GM21723 (cell line): ENCODE measurements at regions not wholly inside any gene's neighbourhood (a gene's known extent, or its start where the extent isn't known, plus 50 kb on each side); places are given as distances from the start of the nearest gene placed in this dataset.

Experiments
- ATAC-seq: cut with Tn5 transposase; IDR thresholded peaks from one replicate; pipeline ENCODE4 v1.9.1; 2021; ENCODE audit warnings: mild to moderate bottlenecking, moderate library complexity; ENCODE audit not compliant: unreplicated experiment

DNA sequence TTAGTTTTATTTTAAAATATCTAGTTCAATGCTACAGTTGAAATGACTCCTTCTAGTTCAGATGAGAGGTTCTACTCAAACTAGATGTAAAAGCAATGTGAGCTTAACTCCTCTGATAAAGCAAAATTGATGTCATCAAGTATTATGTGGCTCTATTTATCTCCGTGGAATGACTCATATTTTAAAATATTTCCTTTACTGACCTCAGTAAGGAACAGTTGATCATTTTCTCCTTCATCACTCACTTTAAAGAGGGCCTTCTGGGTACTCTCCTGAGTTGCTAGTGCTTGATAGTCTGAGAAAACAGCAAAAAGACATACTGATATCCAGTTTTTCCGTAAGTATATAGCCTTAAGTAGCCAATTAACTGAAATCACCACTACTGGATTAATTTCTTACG lies 1099.3 kb downstream of the ROBO2 start:
- no peak for ATAC-seq

DNA sequence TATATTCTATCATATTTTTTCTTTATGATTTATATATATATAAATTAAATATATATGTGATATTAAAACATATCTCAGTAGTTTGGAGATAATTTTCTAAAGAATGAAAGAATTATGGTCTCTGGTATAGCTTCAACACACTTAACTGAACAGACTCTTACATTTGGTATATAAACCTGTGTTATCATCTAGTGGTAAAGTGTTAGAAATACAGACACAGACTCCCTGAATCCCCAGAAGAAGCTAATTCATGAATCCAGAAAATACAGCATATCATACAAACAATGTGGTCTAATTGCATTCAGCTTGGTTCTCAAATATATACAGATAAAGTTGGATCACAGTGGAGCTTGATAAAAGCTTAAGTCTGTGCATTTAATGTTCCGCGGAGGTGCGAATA lies 1100.4 kb downstream of the ROBO2 start:
- no peak for ATAC-seq

DNA sequence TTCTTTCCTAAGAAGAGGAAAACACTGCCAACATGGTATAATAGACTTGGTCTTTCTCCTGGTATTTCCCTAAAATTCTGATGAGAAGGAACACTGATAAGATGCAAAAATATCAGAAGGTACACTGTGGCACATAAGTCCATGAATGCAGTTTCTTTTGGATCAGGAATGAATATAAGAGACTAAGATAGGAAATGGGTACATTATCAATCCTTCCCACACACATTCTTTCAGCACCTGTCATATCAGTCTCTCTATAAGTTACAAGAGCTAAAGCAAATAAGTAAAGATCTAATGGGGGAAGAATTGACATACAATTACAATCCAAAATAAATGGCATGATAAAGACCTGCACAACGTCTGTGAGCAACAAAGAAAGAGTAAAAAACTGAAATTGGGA lies 1101.0 kb downstream of the ROBO2 start:
- ATAC-seq = no peak

DNA sequence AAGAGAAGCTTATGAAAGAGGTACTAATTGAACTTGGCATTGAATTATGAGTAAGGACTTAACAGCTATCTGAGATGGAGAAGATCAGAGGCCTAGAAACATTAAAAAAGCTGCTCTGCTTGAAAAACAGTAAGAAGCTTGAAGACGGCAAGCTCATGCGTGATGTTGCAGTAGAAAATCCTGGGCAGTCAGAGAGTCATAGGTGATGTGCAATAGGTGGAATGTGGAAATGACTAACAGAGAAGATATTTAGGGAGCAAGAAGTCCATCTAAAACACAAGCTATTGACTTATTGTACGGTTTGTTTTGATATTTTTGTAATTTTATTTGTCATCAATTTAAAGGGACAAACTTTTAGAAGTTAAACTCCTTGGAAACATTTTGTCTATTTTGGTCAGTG lies 1101.4 kb downstream of the ROBO2 start:
- ATAC-seq = no peak

DNA sequence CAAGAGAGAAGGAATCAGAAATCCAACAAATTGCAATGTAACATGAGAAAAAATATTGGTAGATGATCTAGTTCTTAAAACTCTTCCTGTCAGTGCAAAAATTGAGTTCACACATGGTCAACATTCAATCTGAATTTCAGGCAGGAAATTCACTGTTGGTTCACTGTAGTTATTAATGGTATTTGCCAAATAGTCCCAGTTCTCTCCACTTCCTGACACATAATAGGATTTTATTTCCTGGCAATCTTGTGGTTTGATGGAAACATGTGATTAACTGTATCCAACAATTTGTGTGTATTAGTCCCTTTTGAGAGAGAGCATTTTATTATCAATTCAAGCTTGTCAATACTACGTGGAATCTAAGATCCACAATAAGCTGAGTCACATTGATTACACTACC lies 1103.1 kb downstream of the ROBO2 start:
- ATAC-seq = no peak

DNA sequence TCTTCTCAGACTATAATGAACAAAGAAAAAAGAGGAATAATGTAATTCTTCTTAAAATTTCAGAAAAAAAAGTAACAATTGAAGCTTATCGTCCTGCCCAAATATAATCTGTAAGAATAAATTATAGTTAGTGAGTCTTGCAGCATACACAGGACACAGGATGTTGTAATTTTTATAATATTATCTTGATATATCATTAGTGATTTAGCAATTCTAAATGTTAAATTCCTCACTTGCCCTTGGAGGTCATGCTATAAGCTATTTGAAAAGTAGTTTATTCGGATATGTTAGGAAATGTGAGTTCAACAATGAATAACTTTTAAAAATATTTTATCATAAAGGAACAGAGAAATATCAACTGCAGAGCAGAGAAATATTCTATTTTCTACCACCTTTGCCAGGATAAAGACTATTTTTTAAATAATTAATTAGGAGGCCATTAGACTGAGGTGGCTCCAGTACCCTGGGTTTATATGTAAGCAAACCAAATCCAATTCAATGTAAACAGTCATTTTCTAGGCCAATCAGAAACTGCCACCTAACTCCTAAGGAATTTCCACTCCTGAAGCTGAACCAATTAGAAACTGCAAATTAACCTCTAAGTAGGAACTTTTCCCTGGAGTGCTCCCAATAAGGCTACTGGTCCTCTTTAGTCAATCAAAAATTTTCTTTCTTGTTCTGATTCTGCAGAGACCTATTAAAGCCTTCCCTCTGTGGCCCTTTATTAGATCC lies 1109.3 kb downstream of the ROBO2 start:
- no peak for ATAC-seq

DNA sequence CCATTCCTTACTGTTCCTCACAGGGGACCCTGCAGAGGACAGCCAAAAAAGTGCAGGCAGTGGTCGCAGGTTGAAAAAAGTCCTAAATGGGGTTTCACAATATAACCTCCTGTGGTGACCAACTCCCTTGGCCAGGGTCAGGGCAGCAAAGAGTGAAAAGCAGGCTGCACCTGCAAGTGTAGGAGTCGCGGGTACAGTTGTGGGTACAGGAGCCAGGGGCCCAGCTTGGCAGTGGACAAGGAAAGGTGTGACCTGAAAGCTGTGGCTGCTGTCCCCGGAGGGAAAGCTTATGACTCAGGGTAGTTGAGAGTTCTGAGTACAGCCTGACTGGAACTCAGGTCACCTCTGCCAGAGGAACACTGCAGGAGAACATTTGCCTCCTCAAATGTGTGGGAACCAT lies 1114.1 kb downstream of the ROBO2 start:
- ATAC-seq = no peak

DNA sequence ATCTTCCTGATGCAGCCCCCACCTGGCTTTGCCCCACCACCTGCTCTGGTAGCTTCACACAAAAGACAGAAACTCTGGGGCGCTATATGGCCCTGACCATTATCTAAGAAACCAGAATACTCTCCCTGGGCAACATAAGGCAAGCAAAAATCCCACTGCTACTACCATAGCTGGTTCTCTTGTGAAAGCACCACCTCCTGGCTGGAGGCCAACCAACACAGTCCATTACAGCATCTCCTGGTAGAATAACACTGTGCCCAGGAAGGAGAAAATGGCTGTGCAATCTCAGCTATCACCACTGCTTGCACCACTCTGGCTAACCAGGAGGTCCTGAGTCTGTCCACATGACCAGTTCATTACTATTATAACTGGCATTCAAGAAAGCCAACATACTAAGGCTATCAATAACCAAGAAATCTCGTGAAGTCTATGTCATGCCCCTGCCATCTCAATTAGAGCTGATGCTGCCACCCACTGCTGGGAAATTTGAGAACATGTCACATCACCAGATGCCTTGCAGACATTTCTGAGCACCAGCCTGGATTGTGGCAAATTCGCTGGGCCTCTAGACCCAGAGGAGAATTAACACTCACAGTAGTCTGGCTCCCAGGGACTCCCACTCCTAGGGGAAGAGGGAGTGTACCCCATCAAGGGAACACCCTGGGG lies 1114.8 kb downstream of the ROBO2 start:
- ATAC-seq = no peak

DNA sequence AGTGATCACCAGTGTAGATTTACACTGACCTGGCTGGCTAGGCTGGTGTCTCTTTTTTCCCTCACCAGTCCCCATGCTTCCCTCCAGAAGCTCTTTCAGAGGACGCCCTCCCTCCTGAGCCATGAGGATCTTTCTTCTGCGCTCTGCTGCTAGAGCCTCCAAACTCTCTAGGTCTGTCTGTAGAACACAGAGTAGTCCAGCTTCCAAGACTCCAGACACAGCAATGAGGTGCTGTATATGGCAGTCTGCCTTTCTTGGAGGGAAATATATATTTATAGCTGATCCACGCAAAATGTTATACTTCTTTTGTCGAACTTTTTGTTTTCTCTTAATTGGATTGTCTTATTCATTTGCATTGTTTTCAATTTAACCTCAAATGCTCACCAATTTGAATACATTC lies 1121.8 kb downstream of the ROBO2 start:
- ATAC-seq = no peak

DNA sequence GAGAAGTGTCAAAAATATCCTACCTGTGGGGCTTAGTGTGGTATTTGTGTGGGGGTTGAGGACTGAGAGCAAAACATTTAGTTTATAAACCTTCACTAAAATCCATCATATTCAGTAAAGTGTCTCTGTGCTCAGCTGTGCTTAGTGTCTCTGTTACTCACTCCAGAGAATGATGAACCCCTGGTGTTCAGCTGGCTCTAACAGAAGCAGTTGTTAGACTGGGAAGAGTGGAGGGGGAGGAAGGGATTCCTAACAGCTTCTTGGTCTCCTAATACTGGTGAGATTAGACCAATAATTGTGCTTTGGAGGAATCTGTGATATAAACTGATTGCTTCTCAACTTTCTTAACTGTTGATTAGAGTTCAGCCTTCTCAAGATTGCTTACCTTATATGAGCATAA lies 1123.5 kb downstream of the ROBO2 start:
- no peak for ATAC-seq

DNA sequence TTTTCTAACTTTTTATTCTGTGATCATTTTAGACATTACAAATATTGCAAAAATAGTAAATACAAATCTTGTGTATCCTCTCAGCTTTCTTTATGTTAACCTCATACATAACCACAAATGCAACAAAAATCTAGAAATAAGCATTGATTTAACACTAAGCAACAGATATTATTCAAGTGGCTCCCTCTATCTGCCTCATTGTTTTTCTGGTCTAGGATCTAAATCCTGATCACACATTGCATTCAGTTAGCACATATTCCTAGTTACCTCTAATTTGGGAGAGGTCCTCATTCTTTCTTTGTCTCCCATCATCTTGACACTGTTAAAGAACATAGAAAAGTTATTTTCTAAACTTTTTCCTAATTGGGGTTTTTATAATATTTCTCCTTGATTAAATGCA lies 1126.0 kb downstream of the ROBO2 start:
- no peak for ATAC-seq

DNA sequence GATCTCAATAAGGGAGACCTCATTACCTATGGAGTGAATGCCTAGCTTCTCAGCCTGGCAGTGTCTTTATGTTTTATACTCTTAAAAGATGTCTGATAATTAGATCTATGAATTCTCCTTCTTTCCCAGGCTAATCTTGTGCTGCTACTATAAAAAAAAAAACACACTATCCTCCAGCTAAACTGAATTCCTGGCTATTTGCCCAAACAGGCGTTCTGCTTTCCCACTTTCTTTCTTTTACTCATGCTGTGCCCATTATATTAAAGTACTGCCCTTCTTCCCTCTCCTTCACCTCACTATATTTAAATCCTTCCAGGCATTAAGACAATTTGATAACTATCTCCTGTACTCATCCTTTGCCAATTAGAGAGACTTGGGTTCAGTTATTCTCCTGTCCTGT lies 1134.9 kb downstream of the ROBO2 start:
- no peak for ATAC-seq

DNA sequence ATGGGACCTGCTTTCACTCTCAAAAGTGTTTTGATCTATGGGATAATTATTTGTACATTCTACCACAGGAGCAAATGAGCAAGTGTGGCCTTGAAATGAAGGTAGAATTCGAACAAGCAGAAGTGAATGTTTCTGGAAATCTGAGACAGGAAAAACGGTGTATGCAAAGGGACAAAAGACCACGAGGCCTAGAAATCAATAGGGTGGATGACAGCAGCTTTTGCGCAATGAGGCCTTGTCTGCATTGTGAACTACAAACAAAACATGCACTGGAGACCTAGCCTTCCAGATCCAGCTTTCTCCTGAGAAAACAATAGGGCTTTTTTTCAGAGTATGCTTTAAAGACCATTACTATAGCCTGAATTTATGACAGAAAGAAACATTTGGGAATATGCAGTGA lies 1137.0 kb downstream of the ROBO2 start:
- ATAC-seq = no peak

DNA sequence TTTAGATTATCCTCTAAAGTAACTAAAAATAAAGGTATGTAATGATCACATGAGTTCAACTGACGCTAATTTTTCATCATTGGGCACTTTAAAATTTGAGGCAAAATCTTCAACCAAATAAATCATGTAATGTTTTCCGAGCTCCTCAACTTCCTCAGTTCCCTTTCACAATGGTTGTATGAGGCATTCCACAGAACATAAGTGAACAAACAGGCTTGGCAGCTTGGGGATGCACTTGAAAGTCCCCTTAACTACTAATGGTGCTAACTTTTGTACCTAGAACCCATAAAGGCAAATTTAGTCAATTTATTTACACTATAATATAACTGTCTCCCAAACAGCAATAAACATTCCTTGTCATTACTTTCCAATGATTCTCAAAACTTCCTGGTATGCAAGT lies 1137.9 kb downstream of the ROBO2 start:
- ATAC-seq = no peak

DNA sequence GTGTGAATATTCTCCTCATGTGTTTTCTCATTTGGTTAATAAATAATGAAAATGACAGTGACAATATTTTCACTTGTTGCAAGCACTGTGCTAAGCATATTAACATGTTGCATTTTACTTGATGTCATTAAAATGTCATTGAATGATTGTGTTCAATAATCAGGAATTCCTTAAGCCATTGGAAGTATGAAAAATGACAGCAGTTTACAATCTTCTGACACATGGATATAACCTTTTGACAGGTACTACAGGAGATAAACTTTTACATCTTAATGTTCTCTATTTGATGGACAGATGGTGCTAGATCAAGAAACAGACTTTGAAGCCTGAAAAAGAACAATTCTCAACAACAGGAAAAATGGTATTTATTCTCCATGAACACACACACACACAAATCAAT lies 1138.3 kb downstream of the ROBO2 start:
- ATAC-seq = no peak

DNA sequence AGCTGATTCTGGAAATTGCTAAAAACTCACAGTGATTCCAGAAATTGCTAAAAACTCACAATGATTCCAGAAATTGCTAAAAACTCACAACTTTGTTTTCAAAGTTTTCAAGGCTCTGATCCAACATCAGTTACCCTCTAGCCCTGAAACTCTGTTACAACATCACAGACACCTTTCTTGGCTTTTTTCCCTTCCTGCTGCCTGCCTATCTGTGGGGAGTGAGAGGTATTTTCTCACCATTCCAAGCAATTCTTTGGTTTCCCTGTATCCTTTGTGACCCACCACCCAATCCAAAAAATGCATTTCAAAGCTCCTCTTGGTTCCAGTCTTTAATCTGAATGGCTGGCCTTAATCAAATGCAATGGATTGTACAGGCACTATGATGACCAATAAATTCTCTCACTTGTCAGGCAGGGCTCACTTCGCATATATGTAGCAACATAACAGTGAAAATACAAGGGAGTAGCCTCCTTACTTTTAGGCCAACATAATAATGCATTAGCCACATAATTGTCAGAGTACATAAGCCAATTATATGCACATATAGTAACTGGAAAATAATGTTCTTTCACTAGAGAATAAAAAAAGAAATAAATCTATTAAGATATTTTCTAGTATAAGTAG lies 1139.0 kb downstream of the ROBO2 start:
- ATAC-seq = no peak

DNA sequence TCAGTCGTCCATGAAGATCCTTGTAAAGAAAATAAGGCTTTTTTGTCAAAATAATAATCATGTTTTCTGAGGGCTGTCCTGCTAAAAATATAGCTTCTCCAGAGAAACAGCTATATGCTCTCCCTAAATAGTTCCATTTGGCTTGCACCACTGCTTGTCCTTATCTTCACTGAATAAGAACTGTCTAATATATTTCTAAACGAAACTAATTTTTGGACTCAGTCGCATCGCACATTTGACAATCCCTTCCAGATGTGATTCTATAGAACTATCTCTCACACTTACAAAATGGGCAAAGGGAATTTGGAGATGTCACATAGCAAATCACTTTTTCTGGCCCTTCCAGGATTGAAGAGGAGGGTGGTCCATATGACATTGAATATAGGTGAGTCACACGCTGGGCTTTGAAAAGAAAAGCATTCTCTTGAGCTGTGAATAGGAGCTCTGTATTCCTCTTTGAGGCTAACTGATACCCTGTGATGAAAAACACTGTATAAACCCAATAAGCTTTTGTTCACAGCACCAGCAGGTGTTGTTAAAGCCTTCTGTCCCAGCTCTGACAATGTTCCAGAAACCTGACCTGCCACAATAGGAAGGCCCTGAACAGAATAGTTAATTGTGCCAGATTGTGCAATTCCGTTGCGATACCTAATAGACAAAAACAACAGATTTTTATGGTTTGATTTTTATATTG lies 1144.2 kb downstream of the ROBO2 start:
- no peak for ATAC-seq

DNA sequence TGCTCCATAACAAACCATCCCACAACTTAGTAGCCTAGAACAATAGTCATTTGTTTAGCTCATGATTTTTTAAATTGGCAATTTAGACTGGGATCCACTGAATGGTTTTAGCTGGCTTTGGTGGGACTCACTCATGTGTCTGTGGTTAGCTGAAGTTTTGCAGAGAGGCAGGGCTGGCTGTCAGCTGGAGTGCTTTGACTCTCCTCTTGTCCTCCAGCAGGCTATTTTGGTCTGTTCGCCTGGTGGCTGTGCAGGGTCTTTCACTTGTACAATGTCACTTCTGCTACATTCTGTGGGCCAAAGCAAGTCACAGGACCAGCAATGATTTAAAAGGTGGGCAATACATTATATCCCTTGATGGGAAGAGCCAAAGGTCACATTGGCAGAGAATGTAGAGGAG lies 1146.5 kb downstream of the ROBO2 start:
- ATAC-seq = no peak

DNA sequence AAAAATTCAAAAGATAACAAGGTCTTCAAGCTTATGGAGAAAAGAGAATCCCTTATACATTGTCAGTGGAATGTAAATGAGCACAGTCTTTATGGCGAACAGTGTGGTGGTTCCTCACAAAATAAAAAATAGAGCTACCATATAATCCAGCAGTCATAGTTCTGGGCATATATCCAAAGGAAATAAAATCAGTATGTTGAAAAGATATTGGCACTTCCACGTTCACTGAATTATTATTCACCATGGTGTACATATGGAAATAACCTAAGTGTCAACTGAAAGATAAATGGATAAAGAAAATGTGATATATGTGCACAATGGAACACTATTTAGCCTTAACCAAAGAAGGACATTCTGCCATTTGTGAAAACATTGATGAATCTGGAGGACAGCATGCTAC lies 1161.2 kb downstream of the ROBO2 start:
- ATAC-seq = no peak

DNA sequence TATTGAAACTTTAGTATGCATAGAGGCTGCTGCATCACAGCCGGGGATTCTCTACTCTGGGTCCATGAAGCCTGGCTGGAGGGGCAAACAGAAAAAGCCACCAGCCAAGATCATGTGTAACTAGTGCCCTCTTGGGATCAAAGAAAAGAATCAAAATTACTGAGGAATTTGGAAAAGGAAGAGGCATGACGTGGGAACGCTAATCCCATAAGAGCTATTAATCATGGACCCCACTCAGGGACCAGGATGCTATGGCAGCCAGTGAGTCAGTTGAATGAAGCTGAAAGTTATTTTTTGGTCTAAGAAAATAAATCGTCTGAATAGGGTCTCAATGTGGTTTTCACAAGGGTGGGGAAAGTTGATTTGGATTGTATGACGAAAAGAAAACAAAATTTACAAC lies 1165.1 kb downstream of the ROBO2 start:
- ATAC-seq = no peak

DNA sequence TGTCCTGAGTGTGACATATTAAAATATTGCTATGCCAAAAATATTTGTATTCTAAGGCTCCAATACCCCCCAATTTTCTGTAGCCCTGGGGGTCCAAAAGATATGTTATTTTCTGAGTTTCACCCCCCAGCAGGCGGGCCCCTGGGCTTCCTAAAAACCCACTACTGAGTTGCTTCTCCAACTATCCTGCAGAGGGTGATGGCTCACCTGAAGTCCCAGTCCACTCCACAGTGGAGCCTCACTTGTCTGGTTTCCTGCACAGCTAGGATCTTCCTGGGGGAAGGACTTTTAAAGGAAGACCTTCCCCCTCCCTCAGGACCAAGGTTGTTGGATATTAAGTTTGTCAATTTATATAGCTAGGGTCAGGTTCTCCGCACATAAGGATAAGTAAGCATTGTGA lies 1181.4 kb downstream of the ROBO2 start:
- no peak for ATAC-seq

DNA sequence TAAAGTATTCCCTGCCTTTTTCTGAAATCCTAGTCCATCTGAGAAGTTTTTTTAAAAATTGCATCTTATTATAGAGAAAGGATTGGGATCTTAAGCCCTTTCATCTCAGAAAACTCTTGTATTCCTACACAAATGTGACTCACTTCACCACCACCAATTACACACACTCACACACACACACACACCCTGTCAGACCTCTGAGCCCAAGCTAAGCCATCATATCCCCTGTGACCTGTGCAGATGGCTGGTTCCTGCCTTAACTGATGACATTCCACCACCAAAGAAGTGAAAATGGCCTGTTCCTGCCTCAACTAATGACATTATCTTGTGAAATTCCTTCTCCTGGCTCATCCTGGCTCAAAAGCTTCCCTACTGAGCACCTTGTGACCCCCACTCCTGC lies 1181.9 kb downstream of the ROBO2 start:
- ATAC-seq = no peak
